Inflammatory macrophage treated with lipopolysaccharide for 1 hour (primary cell): ENCODE measurements at regions not wholly inside any gene's neighbourhood (a gene's known extent, or its start where the extent isn't known, plus 50 kb on each side); places are given as distances from the start of the nearest gene placed in this dataset.

Source experiments
- DNase-seq, 2 donors: peaks; one replicate each; pipeline ENCODE4 v3.0.0-alpha.2; 2020 to 2022

DNA sequence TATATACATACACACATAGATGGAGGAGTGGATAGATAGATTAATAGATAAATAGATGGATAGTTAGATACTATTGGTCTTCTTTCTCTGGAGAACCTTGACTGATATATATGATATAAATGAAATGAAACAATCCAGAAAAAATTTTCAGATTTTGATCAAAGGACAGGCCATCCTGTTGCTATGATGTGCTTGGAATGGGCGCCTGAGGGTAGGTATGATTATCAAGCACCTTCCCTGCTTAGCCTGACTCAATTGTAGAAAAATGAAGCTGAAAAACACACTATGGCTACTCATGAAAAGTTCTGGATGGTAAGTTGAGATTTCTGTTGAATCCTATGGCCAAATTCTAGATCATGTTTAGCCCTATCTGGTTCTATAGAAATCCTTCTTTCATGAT lies 266.5 kb upstream of the KLF4 start:
- DNase-seq = no peak

DNA sequence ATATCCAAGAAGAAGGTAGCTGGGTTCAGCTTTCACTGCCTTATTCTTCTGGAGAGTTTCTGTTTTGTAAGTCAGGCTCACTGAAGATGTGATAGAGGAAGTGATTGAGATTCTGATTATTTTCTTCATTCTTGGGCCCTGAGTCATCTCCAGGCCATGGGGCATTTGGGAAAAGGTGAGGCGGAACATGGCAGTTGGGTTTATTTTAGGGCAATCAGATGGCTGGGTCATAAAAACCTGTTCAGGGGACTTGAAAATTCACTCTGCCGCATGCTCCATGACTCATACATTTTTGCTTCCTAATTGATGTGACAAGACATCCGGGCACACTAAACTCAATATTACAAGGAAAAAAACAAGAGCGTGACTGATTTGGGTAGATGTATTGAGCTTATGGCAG lies 265.7 kb upstream of the KLF4 start:
- DNase-seq = peak; percentile 66 to 76

DNA sequence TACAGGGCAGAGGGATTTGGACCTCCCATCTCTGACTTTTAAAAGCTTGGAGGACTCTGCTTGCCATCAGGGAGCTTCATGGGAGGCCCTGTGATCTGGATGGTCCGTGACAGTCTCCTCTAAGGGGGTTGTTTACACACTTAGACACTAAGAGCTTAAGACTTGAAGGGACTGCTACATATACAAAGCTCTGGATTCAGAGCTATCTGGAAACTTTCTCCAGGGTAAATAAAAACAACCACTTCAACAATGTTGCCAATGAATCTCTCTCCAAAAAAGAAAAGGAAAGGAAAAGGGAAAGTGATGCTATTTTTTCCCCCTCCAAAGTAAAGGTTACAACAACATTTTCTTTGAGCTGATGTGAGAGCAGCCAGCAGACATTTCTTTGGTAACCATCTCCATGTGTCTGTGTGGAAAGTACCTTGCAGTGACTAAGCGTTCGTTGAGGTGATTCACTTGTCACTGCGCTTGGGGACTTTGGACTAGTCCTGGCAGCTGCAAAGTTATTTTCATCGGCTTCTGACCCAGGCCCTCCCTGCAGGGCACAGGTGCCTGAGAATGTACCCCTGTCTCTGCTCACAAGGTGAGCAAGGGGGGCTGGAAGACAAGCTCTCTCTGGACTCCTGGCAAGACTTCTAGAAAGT lies 262.1 kb upstream of the KLF4 start:
- peak; percentile 83 to 93 for DNase-seq

DNA sequence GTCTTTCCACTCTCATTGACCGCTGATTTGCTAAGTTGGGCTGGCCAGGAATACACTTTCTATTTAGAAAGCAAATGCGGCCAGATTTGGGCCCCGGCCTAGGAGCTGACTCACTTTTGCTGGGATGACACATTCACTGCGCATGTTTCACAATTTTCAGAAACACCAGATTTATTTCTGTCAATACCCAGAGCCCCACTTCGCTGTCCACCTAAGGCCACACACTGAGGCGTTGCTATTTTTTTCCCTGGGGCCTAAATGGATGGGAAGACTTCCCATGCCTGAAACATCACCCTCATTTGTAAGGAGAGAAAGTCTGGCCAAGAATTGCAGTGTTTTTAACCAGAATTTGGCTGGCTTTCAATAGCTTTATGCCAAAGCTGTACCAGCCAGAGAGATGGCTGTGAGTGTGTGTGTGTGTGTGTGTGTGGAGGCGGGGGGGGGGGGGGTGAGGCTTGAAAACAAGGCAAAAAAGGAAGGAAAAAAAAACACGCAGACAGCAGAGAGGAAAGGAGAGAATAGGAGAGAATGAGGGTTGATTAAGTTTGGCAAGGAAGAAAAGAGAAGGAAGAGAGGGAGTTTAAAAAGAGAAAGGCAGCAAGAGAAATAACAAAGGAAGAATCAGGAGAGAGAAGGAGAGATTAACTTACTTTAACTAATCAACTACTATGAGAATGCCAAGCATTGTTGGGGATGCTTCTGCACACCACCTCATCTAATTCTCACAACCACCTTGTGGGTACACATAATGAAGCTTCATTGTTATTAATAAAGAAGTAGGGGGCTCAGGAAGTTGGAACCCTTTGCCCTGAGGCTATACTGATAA lies 261.4 kb upstream of the KLF4 start:
- peak; percentile 91 to 93 for DNase-seq

DNA sequence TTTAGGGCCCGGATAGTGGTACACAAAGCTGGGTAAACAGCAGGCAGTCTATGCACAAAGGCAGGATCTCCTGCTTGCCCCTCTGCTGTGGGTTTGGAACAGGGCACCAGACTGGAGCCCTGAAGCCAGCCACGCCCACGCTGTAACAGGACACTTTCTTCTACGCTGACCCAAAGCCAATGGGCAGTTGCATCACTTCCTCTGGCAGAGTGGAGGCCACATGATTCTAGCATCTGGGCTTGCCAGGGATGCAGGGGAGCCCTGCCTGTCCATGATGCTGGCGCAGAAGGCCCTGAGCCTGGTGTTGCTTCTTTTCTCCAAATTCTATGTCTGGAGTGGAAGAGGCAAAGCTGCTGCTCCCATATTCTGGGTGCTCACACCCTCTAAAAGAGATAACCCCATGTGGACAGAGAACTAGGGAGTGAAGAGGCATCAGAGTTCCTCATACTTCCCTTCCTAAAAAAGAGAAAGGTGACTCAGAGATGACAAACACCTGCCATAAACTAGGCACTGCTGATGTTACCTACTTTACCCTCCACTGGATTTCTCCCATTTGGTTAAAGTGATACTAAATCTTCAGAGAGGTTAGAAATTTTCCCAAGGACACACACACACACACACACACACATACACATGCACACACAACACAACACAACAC lies 260.3 kb upstream of the KLF4 start:
- peak; percentile 85 to 89 for DNase-seq

DNA sequence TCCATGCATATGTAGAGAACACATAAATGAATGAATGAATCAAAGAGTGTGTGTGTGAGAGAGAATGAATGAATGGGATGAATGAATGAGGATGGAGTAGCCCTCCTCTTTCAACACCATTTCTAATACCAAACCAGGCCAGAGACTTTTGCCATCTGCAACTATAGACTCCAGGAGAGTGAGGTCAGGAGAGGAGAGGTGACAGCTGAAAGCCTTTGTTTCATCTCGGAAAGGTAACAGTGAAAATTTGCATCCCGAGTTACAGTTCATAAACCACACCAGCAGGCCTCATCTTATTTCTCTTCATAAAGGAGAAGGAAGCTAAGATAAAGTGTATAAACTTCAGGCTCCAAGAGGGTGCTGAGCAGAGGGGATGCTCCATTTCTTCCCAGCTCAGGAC lies 255.3 kb upstream of the KLF4 start:
- DNase-seq = no peak

DNA sequence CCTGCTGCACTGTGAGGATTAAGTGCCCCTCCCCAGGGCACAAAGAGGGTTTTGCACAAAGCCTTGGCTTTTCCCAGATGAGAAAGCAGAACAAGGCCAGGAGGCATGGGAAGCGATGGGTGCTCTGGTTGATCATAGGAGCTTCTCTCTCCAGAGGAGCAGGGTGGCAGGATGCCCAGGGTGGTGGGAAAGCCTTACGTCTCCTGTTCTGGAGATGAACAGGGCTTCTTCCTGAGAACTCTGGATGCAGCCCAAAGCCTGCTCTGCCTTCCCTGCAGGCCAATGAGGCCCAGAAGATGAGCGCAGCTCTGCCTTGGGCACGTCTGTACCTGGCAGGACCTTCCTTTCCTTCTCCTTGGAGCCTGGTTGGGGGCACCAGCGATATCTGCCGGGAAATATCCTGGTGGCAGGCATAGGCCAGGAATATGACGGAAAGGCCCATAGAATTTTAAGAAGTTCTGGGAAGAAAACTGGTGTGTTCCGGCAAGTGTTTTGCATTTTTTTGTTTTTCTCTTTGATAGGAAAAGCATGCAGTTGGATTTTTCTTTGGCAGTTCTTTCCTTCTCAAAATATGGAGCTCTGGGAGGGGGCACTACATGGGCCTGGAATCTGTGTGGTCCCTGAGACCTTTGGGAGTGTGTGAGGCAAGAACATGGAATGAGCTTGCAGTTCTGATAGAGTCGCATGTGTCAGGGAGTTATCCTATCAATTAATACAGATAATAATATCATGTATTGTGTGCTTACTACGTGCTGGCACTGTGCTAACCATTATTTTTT lies 253.2 kb upstream of the KLF4 start:
- no peak for DNase-seq

DNA sequence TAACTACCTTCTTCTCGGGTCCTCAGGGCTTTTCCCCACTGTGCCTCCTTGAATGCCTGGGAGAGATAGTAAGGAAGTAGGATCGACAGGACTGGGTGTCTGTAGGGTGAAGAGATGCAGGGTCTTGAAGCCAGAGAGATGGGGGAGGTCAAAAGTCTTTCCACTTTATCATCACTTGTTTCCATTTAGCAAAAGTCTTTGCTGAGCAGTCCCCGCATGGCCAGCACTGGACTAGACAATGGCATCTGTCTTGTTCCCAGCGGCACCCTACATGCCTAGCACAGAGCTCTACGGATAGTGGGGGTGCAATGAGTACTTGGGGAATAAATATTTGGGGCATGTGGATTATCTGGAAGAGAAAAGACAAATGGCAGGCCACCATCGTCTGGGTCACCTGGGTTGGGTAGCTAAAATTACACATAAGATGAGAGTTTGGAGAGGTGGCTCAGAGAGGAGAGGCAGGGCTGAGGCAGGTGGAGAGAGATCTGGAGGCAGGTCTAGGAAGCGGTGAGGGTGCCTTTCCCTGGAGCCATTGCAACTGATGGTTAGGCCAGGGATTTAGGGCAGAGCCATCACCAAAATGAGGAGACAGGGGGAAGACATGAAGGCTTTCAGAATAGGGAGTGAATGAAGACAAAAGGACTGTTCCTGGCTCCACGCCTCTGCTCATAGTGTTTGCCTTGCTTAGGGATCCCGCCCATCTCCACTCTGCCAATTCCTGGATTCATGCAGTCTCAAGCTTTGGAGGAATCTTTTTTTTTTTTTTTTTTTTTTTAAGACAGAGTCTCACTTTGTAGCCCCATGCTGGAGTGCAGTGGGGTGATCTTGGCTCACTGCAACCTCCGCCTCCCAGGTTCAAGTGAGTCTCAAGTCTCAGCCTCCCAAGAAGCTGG lies 250.8 kb upstream of the KLF4 start:
- no peak for DNase-seq

DNA sequence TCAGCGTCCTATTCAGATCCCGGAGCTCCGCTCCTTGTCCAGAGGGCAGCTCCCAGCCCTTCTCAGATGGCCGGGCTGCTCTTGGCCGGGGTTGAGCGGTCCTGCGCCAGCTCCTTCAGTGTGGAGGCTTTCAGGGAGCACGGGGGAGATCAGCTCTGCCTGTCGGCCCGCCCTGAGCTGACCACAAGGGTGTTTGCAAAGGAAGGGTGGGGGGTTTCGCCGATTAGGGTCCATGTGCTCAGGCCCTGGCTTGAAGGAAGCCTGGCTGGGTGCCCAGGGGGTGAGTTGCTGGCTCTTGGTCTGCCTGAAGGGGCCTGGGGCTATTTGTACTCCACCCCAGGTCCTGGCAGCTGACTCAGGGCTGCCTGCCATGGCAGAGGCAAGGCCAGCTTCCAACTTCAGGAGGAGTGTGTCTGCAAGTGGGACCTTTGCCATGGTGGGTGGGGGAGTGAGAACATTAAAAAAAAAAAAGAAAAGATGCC lies 250.1 kb upstream of the KLF4 start:
- DNase-seq = no peak

DNA sequence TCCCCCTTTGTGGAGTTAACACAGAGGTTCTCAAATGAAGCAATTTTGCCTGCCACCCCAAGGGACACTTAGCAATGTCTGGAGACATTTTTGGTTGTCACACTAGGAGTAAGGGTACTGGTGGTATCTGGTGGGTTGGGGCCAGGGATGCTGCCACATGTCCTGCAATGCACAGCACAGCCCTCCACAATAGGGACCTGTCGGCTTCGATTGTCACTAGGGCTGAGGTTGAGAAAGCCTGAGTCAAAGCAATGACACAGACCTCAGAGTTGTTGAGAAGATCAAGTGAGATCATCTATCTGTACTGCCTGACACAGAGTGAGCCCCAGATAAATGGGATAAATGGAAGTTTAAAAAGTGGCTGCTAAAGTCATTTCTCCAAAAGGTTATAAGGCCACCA lies 249.2 kb upstream of the KLF4 start:
- no peak for DNase-seq

DNA sequence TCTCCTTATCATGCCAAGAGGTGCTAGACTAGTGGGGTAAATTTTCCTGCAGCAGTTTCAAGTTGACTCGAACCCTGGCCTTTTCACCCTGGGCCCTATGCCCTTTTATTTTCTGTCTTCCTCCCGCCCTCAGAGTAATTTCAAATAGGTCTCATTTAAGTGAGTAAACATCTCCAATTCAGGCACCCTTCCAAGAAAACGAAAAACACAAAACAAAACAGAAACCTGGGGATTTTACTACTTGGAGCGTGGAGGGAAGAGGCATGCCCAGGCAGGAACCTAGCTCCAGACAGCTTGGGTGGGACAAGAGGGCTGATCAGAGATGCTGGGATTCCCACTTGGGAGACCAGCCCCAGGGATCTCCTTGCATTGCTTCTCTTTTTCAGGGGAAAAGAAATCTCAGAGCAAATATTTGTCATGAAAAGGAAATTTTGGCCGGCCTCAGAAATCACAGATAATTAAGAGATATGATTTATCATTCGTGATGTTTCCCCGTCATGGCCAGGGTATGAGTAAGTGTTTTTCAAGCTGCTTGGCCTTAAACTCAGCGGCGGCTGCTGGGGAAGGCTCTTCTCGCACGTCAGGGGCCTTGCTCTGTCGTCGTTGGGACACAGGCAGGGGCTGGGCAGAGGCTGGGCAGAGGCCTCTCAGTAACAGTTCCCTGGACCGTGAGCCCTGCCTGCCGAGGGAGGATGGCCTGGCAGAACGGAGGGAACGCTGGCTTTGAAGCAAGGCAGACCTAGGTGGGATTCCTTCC lies 248.6 kb upstream of the KLF4 start:
- no peak for DNase-seq

DNA sequence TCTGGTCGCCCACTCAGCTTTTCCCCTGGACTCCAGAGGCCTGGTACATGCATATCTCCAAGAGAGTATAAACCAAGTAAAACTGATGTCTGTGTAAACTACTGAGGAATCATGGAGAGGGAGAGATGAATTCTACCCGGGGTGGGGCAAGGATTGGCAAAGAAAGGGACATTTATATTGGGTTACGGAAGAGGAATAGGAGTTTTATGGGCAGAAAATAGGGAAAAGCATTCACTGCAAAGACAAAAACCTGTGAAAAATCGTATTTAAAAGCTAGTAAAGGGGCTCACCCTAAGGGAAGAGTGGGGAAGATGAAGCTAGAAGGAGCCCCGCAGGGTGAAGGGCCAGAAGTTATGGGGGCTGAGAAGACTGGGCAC lies 248.0 kb upstream of the KLF4 start:
- DNase-seq = no peak

DNA sequence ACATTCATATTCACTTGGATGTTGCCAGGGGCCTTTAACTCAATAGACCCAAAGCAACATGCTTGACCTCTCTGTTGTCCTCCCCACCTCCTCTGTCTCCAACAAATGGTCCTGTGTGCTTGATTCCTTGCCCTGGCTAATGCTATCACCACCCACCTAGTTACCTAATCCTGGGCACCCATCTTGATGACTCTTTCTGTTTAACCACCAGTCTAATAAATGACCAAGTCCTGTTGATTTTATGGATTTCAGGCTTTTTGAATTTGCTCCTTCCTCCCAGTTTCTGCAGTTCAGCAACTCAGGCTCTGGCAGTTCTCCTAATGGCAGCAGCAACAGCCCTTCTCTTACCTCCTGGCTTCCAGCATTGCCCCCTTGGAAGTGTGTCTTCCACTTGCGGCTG lies 246.3 kb upstream of the KLF4 start:
- DNase-seq = no peak

DNA sequence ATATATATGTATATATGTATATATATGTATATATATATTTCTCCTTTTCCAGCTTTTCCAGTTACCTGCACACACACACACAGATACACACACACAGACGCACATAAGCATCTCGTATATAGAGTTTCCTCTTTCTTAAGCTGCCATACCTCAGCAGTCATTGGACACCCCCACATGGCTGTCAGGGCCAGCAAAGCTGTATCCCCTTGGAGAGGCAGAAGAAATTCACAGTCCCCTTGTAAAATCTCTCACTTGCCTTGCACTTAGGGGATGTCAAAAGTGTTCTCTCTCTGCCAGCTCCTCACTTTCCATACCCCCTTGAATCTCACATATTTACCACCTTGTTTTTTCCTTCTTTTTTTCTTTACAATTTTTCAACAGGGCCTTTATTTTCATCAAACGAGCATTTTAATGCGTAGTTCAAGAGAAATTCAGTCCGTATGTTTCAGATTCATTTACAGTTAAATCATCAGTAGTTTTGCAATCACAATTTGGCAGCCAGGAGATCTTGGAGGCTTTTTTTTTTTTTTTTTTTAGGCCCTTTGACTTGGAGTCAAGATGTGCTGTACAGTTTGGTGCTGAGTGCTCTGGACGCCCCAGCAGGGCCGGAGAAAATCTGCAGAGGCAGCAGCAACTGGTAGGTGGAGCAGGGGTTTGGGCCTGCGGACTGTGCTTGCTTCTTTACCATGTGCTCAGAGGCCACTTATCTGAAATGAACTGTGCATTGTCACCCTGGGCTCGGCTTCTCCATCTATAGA lies 244.9 kb upstream of the KLF4 start:
- DNase-seq = no peak

DNA sequence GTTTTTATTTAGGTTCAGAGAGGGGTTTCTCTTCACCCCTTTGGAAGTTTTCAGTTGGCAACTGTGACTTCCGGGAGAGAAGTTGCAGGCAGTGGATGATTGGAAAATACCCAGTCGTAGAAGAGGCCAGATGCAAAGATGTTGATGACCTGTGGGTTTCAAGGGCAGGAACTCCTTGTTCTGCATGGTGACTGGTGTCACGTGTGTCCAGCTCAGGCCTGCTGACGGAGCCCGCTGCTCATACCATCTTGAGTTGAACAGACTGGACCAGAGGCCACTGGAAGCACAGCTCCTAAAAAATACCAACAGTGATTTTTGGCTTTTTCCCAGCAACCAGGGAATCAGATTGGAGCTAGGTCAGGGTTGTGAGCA lies 243.9 kb upstream of the KLF4 start:
- no peak for DNase-seq

DNA sequence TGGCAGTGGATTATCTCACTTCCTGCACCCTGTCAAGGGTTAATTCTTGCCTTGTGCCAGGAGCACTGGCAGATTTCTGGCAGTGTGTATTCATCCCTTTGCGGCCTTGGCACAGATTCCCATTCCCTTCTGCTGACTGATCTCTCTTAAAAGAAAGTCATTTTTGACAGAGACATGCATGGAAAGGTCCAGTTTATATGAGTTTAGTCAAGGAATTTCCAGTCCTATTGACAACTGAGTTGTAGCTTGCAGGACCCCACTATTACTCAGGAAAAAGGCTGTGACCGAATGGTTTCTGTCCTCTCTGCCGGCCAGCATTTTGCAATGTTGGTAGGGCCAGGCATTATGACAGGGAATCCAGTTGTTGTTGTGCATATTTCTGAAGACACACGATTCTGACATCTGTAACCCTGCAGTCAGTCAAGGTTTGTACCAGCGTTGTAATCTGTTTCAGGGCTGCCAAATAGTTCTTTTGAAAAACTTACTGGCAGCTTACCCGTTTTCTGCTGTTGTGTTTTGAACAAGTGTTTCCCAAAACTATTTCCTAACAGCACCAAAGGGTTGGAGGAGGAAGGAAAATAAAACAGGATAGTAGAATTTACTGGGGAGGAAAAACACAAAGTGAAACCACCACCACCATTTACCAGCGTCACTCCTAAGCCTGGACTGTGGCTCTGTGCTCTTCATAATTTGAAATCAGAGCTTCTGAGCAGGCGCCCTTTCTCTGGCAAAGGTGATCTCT lies 243.4 kb upstream of the KLF4 start:
- no peak for DNase-seq

DNA sequence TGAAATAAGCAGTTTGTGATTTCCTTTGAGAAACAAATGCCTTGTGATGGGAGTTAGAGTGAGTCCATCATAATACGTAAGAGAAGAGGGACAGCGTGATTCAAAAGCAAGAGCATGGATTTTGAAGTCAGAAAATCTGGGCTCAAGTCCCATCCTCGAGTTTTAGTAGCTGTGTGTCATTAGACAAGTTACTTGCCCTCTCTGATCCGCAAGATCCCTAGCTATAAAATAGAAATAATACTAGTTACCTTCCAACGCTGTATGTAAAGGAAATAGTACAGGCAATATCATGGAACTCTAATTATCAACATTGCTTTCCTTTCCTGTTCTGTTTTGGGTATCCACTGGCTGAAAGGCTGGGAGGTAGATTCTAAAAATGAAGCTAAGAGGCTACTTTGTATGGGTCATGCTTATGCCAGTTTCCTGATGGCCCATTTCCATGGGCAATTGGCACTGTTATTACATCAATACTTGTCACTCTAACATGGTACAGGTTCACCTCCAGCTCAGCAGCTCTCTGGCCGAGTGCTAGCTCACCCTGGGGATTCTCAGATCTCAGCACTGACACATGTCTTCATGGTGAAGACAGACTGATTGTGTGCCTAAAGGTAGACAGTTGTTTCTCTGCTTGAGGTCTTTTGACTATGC lies 241.7 kb upstream of the KLF4 start:
- no peak for DNase-seq

DNA sequence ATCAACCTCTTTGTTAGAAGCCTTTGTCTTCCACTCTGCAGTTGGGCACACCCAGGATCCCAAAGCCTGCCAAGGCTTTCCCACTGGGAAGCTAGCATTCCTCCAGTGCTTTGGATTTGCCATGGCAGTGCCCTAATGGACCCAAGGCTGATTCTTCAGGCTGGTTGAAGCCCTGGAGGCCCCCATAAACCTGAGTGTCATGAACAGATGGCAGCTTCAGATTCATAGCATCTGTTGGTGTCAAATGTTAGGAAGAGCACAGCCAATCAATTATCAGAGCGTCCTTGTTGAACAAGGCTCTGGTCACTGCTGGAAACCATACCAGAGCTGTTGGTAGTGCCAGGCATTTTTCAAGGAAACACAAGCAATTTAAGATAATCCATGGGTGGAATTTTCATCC lies 241.1 kb upstream of the KLF4 start:
- no peak for DNase-seq

DNA sequence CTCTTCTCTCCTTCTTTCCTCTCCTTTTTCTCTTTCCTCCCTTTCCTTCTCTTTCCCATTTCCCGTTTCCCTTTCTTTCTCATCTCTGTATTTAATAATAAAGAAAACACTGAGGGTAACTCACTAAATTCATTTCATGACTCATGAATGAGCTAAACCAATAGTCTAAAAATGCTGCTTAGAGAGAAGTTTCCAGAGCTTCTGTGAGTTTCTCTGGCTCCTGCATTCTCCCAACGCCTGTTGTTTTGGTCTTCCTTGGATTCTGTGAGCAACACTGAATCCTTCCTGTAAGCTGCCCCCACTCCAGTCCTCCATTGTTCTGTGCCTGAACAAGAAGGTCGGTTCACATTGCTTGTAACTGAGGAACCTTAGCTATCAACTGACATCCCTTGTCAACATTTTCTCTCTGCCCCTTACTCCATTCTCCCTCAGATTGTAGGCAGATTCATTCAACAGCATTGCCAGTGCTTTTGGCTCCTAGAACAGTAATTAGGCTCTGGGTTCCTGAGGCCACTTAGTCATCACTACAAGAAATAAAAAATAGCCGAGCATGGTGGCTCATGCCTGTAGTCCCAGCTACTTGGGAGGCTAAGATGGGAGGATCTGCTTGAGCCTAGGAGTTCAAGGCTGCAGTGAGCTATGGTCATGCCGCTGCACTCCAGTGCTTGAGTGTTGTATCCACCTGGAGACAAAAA lies 237.7 kb upstream of the KLF4 start:
- no peak for DNase-seq
